ENCODE measurements at regions not wholly inside any gene's neighbourhood (a gene's known extent, or its start where the extent isn't known, plus 50 kb on each side); places are given as distances from the start of the nearest gene placed in this dataset.

DNA sequence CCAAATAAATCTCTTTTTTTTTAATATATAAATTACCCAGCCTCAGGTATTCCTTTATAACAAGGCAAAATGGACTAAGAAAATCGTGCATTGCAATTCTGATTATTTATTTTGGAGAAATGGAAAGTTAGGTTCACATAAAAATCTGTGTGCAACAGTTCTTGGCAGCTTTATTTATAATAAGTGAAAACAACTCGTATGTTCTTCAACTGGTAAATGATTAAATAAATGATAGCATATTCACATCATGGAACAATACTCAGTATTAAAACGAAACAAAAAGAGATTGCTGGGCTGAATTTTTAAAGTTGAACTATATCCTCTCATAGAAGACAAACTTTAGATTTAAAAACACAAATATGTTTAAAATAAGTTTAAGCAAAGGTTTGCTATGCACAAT is 176.3 kb upstream of the ZNF385D start:
- no peaks in the 10 kb centered on the region for H3K36me3 ChIP-seq (ENCODE audit: control insufficient read depth, insufficient read depth, low read length)
- DNase-seq (ENCODE audit: extremely low read depth, insufficient read length), result no peak
- TF ChIP-seq, protein P1, sequence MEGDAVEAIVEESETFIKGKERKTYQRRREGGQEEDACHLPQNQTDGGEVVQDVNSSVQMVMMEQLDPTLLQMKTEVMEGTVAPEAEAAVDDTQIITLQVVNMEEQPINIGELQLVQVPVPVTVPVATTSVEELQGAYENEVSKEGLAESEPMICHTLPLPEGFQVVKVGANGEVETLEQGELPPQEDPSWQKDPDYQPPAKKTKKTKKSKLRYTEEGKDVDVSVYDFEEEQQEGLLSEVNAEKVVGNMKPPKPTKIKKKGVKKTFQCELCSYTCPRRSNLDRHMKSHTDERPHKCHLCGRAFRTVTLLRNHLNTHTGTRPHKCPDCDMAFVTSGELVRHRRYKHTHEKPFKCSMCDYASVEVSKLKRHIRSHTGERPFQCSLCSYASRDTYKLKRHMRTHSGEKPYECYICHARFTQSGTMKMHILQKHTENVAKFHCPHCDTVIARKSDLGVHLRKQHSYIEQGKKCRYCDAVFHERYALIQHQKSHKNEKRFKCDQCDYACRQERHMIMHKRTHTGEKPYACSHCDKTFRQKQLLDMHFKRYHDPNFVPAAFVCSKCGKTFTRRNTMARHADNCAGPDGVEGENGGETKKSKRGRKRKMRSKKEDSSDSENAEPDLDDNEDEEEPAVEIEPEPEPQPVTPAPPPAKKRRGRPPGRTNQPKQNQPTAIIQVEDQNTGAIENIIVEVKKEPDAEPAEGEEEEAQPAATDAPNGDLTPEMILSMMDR (IDR thresholded peaks at IDR 0.05; ENCODE audit: insufficient read depth, low read length, poor library complexity, severe bottlenecking), result no peak
- no peaks in the 10 kb centered on the region for H3K27me3 ChIP-seq (replicated peaks; ENCODE audit: control insufficient read depth, insufficient read depth, low read length)
- H3K4me3 ChIP-seq (replicated peaks; ENCODE audit: low read depth, low read length), result no peak overlapping the region

DNA sequence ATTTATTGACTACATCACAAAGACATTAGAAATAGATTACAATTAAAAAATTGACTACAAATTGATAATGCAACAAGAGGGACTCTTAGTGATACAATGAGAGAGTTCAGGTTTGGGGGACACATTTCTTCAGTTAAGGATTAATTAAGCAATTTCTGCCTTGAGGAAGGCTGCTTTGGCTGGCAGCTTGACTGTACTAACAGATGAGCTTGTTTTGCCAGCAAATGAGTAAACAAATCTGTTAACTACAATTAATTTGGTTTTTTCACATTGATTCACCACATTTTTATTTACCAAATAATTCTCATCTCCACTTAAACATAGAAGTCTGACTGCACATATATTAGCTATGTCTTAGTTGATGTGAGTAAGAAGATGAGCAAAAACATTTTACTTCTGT is 183.6 kb upstream of the ZNF385D start:
- Histone ChIP-seq H3K4me3 (replicated peaks; ENCODE audit: low read depth, low read length) (no peak overlapping the region), H3K36me3 (ENCODE audit: control insufficient read depth, insufficient read depth, low read length) (no peaks in the 10 kb centered on the region), H3K27me3 (replicated peaks; ENCODE audit: control insufficient read depth, insufficient read depth, low read length) (no peaks in the 10 kb centered on the region)
- TF ChIP-seq, protein P1 (IDR thresholded peaks at IDR 0.05; ENCODE audit: insufficient read depth, low read length, poor library complexity, severe bottlenecking), result no peak
- DNase-seq (ENCODE audit: extremely low read depth, insufficient read length), result no peak

DNA sequence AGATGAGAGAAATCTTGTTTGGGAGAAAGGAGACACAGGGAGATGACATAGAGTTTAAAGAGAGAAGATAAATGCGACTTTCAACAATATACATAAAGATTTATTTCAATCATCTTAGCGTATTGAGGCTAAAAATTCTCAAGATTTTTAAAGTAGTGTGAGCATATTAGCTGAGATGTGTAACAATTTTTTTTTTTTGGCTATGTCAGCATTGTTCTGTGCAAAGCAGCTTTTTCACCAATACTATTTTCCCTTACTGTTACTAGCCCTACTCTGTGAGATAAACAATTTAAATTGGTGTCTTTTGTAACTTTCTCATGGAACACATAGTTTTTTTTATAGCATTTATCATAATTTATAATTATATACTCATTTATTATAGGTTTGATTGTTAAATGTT is 185.2 kb upstream of the ZNF385D start:
- no peak for DNase-seq (ENCODE audit: extremely low read depth, insufficient read length)
- Histone ChIP-seq H3K27me3 (replicated peaks; ENCODE audit: control insufficient read depth, insufficient read depth, low read length) (no peaks in the 10 kb centered on the region), H3K4me3 (replicated peaks; ENCODE audit: low read depth, low read length) (no peak overlapping the region), H3K36me3 (ENCODE audit: control insufficient read depth, insufficient read depth, low read length) (no peaks in the 10 kb centered on the region)
- TF ChIP-seq, protein P1 (IDR thresholded peaks at IDR 0.05; ENCODE audit: insufficient read depth, low read length, poor library complexity, severe bottlenecking), result no peak

DNA sequence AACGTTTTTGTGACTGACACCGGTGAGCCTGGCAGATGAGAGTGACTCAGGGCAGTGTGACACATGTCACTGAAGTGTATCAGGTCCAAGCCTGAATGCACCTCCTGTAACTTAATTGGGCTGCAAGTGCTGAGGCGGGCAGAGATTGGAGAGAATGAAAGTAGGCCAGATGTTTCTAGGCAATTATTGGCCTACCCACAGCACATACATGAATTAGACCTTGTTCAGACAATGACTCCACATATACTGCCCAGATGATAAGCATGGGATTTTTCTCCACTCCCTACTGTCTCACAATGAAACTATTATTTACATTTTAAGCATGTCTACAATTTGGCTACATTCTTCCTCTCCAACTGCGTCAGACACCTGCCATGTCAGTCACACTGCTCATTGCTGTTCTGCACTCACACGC is 187.3 kb upstream of the ZNF385D start:
- DNase-seq (ENCODE audit: extremely low read depth, insufficient read length), result no peak
- no peaks in the 10 kb centered on the region for H3K27me3 ChIP-seq (replicated peaks; ENCODE audit: control insufficient read depth, insufficient read depth, low read length)
- H3K36me3 ChIP-seq (ENCODE audit: control insufficient read depth, insufficient read depth, low read length), result no peaks in the 10 kb centered on the region
- no peak overlapping the region for H3K4me3 ChIP-seq (replicated peaks; ENCODE audit: low read depth, low read length)
- TF ChIP-seq, protein P1 (IDR thresholded peaks at IDR 0.05; ENCODE audit: insufficient read depth, low read length, poor library complexity, severe bottlenecking), result no peak

DNA sequence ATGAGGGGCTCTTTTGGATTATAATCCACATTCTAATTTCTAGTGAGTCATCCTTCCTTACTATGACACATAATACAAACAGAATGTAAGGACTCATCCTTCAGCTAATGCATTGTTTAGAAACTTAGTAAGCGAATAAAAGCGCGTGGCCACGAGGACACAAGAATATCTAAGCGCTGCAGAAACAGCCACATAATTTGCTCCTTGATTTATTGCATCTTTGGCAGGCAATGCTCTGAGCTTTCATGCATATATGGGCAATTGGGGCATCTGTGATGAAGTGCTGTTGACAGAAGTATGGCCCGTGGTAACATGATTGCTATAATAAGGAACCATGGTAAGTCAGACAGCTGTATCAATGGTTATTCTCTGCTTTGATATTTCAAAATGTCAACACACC is 191.3 kb upstream of the ZNF385D start:
- no peak for DNase-seq (ENCODE audit: extremely low read depth, insufficient read length)
- Histone ChIP-seq H3K36me3 (ENCODE audit: control insufficient read depth, insufficient read depth, low read length) (no peaks in the 10 kb centered on the region), H3K27me3 (replicated peaks; ENCODE audit: control insufficient read depth, insufficient read depth, low read length) (no peaks in the 10 kb centered on the region), H3K4me3 (replicated peaks; ENCODE audit: low read depth, low read length) (no peak overlapping the region)
- TF ChIP-seq, protein P1 (IDR thresholded peaks at IDR 0.05; ENCODE audit: insufficient read depth, low read length, poor library complexity, severe bottlenecking), result no peak

DNA sequence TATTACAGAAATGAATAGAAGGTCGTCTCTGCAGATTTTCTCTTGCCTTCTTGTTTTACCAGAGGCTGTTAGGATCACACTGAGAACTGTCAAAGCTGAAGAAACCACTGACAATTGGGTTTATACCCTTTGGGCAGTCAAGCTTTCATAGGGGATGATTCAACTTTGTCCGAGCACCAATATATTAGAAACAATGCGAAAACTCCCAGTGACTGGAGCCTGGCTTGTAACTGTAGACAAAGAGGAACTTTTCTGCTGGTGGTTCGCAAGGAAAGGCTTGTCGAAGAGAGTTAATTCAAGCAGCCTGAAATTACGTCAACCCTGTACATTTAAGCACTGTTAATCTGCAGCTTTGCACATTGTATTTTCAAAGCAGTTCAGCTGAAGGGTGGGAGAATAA is 193.2 kb upstream of the ZNF385D start:
- DNase-seq (ENCODE audit: extremely low read depth, insufficient read length), result no peak
- no peaks in the 10 kb centered on the region for H3K27me3 ChIP-seq (replicated peaks; ENCODE audit: control insufficient read depth, insufficient read depth, low read length)
- TF ChIP-seq, protein P1 (IDR thresholded peaks at IDR 0.05; ENCODE audit: insufficient read depth, low read length, poor library complexity, severe bottlenecking), result no peak

More for the DNA sequence above, 193.2 kb upstream of the ZNF385D start:
- H3K4me3 ChIP-seq (replicated peaks; ENCODE audit: low read depth, low read length), result no peak overlapping the region
- H3K36me3 ChIP-seq (ENCODE audit: control insufficient read depth, insufficient read depth, low read length), result no peaks in the 10 kb centered on the region
